ENCODE measurements at regions not wholly inside any gene's neighbourhood (a gene's known extent, or its start where the extent isn't known, plus 50 kb on each side); places are given as distances from the start of the nearest gene placed in this dataset.

GRCh38 chr18:46398625-46399024, 258.4 kb downstream of the LOXHD1 start:
- intact Hi-C loops (cut with micrococcal nuclease): no loop called here
- Histone ChIP-seq H3K27ac (ENCODE audit: low read depth, low read length) (no peak overlapping the region), H3K36me3 (ENCODE audit: control insufficient read depth in 1 of 2, insufficient read depth in 2 of 2, low read length in 2 of 2) (no peaks in the 10 kb centered on the region), H3K4me3 (replicated peaks in 1 of 2; ENCODE audit: low read depth in 1 of 2, low read length in 2 of 2) (no peak overlapping the region), H3K79me2 (ENCODE audit: insufficient read depth, low read length) (no peaks in the 10 kb centered on the region), H3K4me2 (ENCODE audit: low read length) (no peak overlapping the region), H3K27me3 (ENCODE audit: insufficient read depth, low read length) (no peaks in the 10 kb centered on the region), H3K9me2 (ENCODE audit: insufficient read depth) (no peaks in the 10 kb centered on the region), H3K9ac (ENCODE audit: low read length) (no peak overlapping the region), H4K20me1 (ENCODE audit: insufficient read depth) (no peaks in the 10 kb centered on the region), H3K4me1 (ENCODE audit: control insufficient read depth in 1 of 2, insufficient read depth in 2 of 2, low read length in 2 of 2) (no peaks in the 10 kb centered on the region), H3K9me3 (ENCODE audit: control insufficient read depth in 1 of 2, insufficient read depth in 1 of 2, low read depth in 1 of 2, low read length in 2 of 2) (no peaks in the 10 kb centered on the region), H2AFZ (ENCODE audit: low read depth, low read length, poor library complexity, severe bottlenecking) (no peak overlapping the region)
- no peak for ATAC-seq
- CTCF ChIA-PET: no interaction called here
- TF ChIP-seq TCF7L2 (IDR thresholded peaks at IDR 0.05; ENCODE audit: borderline replicate concordance, extremely low read depth, insufficient read depth, insufficient read length) (no peak), SP1 (IDR thresholded peaks at IDR 0.05; ENCODE audit: low read depth) (no peak), EZH2phosphoT487 (IDR thresholded peaks at IDR 0.05; ENCODE audit: borderline replicate concordance) (no peak), ATF3 (IDR thresholded peaks at IDR 0.05) (no peak), ZFX (IDR thresholded peaks at IDR 0.05) (no peak), SIN3A (IDR thresholded peaks at IDR 0.05; ENCODE audit: low read depth) (no peak), ZBTB33 (IDR thresholded peaks at IDR 0.05; ENCODE audit: extremely low read depth, insufficient replicate concordance, low read length) (no peak), EZH2 (IDR thresholded peaks at IDR 0.05) (no peak), POLR2A (IDR thresholded peaks at IDR 0.05; ENCODE audit: borderline replicate concordance, extremely low read depth, insufficient read depth, insufficient read length) (no peak), MAX (IDR thresholded peaks at IDR 0.05) (no peak)
- POLR2A ChIA-PET: no interaction called here
- DNase-seq (ENCODE audit: low read depth, low spot score): no peak
- RAD21 ChIA-PET (ENCODE audit: low non-redundant PET in 1 of 2, low total read pairs in 2 of 2, uncharacterized antibody in 2 of 2, unreplicated experiment in 2 of 2): no interaction called here
- no TSS peak for BruUV-seq (replicated peaks)

All from HCT116 (cell line).